HUES6 (cell line): ENCODE measurements at regions not wholly inside any gene's neighbourhood (a gene's known extent, or its start where the extent isn't known, plus 50 kb on each side); places are given as distances from the start of the nearest gene placed in this dataset.

ENCODE experiments used
- H3K27ac ChIP-seq: 2 replicates; pipeline ENCODE4 v1.7.0; 2013; ENCODE audit warnings: low read depth, mild to moderate bottlenecking, low read length, inconsistent platforms
- H3K27me3 ChIP-seq: 2 replicates; pipeline ENCODE4 v1.6.1; 2013; ENCODE audit warnings: low read length; ENCODE audit not compliant: control insufficient read depth, insufficient read depth
- H3K36me3 ChIP-seq: 2 replicates; pipeline ENCODE4 v1.6.1; 2013; ENCODE audit warnings: low read length; ENCODE audit not compliant: control insufficient read depth, insufficient read depth
- H3K4me1 ChIP-seq: 2 replicates; pipeline ENCODE4 v1.6.1; 2013; ENCODE audit warnings: low read length; ENCODE audit not compliant: control insufficient read depth, insufficient read depth
- H3K4me3 ChIP-seq: 2 replicates; pipeline ENCODE4 v1.5.1; 2013; ENCODE audit warnings: low read depth, low read length
- H3K9ac ChIP-seq: one replicate; pipeline ENCODE4 v1.6.1; 2013; ENCODE audit warnings: mild to moderate bottlenecking, low read length
- H3K9me3 ChIP-seq: 2 replicates; pipeline ENCODE4 v1.6.1; 2013; ENCODE audit warnings: low read depth, low read length; ENCODE audit not compliant: control insufficient read depth, insufficient read depth

- no peaks in the 10 kb centered on the region for H3K4me1 ChIP-seq
- H3K27ac ChIP-seq, result no peak overlapping the region
- H3K27me3 ChIP-seq, result no peaks in the 10 kb centered on the region
These were observed 101.1 kb downstream of the KIF4B start for GRCh38 chr5:155114655-155115054.

GRCh38 chr5:155116456-155117251, 103.1 kb downstream of the KIF4B start:
- H3K4me3 ChIP-seq, result no peak overlapping the region
- peaks cover 15% of the 10 kb centered on the region for H3K9me3 ChIP-seq
- no peak overlapping the region for H3K27ac ChIP-seq
- H3K27me3 ChIP-seq, result no peaks in the 10 kb centered on the region
- no peaks in the 10 kb centered on the region for H3K36me3 ChIP-seq
- no peak overlapping the region for H3K9ac ChIP-seq
- H3K4me1 ChIP-seq, result no peaks in the 10 kb centered on the region

More at GRCh38 chr5:155114655-155115054, 101.1 kb downstream of the KIF4B start:
- no peak overlapping the region for H3K4me3 ChIP-seq
- no peaks in the 10 kb centered on the region for H3K36me3 ChIP-seq
- H3K9ac ChIP-seq, result no peak overlapping the region
- H3K9me3 ChIP-seq, result peaks cover 15% of the 10 kb centered on the region

- H3K4me3 ChIP-seq, result no peak overlapping the region
- no peak overlapping the region for H3K9ac ChIP-seq
- no peak overlapping the region for H3K27ac ChIP-seq
- no peaks in the 10 kb centered on the region for H3K27me3 ChIP-seq
- H3K36me3 ChIP-seq, result no peaks in the 10 kb centered on the region
- H3K9me3 ChIP-seq, result no peaks in the 10 kb centered on the region
- no peaks in the 10 kb centered on the region for H3K4me1 ChIP-seq
These were observed 112.1 kb downstream of the KIF4B start for GRCh38 chr5:155125551-155126095.

- Histone ChIP-seq H3K9me3 (no peaks in the 10 kb centered on the region), H3K4me3 (no peak overlapping the region), H3K36me3 (no peaks in the 10 kb centered on the region), H3K27ac (no peak overlapping the region), H3K27me3 (no peaks in the 10 kb centered on the region), H3K4me1 (no peaks in the 10 kb centered on the region), H3K9ac (no peak overlapping the region)
These were observed 113.0 kb downstream of the KIF4B start for GRCh38 chr5:155126573-155126972.

GRCh38 chr5:155127552-155127951, 114.0 kb downstream of the KIF4B start:
- H3K9me3 ChIP-seq, result no peaks in the 10 kb centered on the region
- no peaks in the 10 kb centered on the region for H3K36me3 ChIP-seq
- H3K4me3 ChIP-seq, result no peak overlapping the region
- no peak overlapping the region for H3K27ac ChIP-seq
- H3K9ac ChIP-seq, result no peak overlapping the region
- H3K27me3 ChIP-seq, result no peaks in the 10 kb centered on the region
- H3K4me1 ChIP-seq, result no peaks in the 10 kb centered on the region

GRCh38 chr5:155128786-155129512, 115.4 kb downstream of the KIF4B start:
- no peaks in the 10 kb centered on the region for H3K9me3 ChIP-seq
- no peak overlapping the region for H3K27ac ChIP-seq
- no peaks in the 10 kb centered on the region for H3K4me1 ChIP-seq
- H3K27me3 ChIP-seq, result no peaks in the 10 kb centered on the region
- no peaks in the 10 kb centered on the region for H3K36me3 ChIP-seq
- H3K9ac ChIP-seq, result no peak overlapping the region
- no peak overlapping the region for H3K4me3 ChIP-seq

GRCh38 chr5:155129513-155129880, 115.9 kb downstream of the KIF4B start:
- Histone ChIP-seq H3K4me1 (no peaks in the 10 kb centered on the region), H3K36me3 (no peaks in the 10 kb centered on the region), H3K9ac (no peak overlapping the region), H3K4me3 (no peak overlapping the region), H3K9me3 (no peaks in the 10 kb centered on the region), H3K27me3 (no peaks in the 10 kb centered on the region), H3K27ac (no peak overlapping the region)

GRCh38 chr5:155134130-155134529, 120.6 kb downstream of the KIF4B start:
- no peaks in the 10 kb centered on the region for H3K4me1 ChIP-seq
- H3K27me3 ChIP-seq, result no peaks in the 10 kb centered on the region
- no peak overlapping the region for H3K4me3 ChIP-seq
- no peak overlapping the region for H3K27ac ChIP-seq
- no peaks in the 10 kb centered on the region for H3K9me3 ChIP-seq
- H3K36me3 ChIP-seq, result no peaks in the 10 kb centered on the region
- H3K9ac ChIP-seq, result no peak overlapping the region

- no peak overlapping the region for H3K9ac ChIP-seq
- H3K27me3 ChIP-seq, result no peaks in the 10 kb centered on the region
- H3K4me1 ChIP-seq, result no peaks in the 10 kb centered on the region
- H3K36me3 ChIP-seq, result no peaks in the 10 kb centered on the region
- H3K4me3 ChIP-seq, result no peak overlapping the region
- H3K9me3 ChIP-seq, result no peaks in the 10 kb centered on the region
- H3K27ac ChIP-seq, result no peak overlapping the region
These were observed 122.8 kb downstream of the KIF4B start for GRCh38 chr5:155136216-155136850.

GRCh38 chr5:155137683-155138082, 124.1 kb downstream of the KIF4B start:
- H3K4me1 ChIP-seq, result no peaks in the 10 kb centered on the region

GRCh38 chr5:155140646-155141045, 127.1 kb downstream of the KIF4B start:
- no peaks in the 10 kb centered on the region for H3K36me3 ChIP-seq
- H3K27me3 ChIP-seq, result no peaks in the 10 kb centered on the region
- no peak overlapping the region for H3K27ac ChIP-seq
- no peak overlapping the region for H3K4me3 ChIP-seq
- H3K9ac ChIP-seq, result no peak overlapping the region
- H3K4me1 ChIP-seq, result no peaks in the 10 kb centered on the region
- H3K9me3 ChIP-seq, result no peaks in the 10 kb centered on the region

More at GRCh38 chr5:155137683-155138082, 124.1 kb downstream of the KIF4B start:
- no peak overlapping the region for H3K27ac ChIP-seq
- no peaks in the 10 kb centered on the region for H3K36me3 ChIP-seq
- no peak overlapping the region for H3K9ac ChIP-seq
- no peak overlapping the region for H3K4me3 ChIP-seq
- no peaks in the 10 kb centered on the region for H3K27me3 ChIP-seq
- no peaks in the 10 kb centered on the region for H3K9me3 ChIP-seq
